ENCODE measurements at regions not wholly inside any gene's neighbourhood (a gene's known extent, or its start where the extent isn't known, plus 50 kb on each side); places are given as distances from the start of the nearest gene placed in this dataset.

- no peak for TF ChIP-seq CTCF (IDR thresholded peaks at IDR 0.05; ENCODE audit: low read depth, low read length)
- Histone ChIP-seq H3K9me3 (ENCODE audit: low read depth) (no peaks in the 10 kb centered on the region), H3K36me3 (no peaks in the 10 kb centered on the region), H3K27me3 (no peaks in the 10 kb centered on the region), H3K4me3 (no peak overlapping the region), H3K27ac (no peak overlapping the region), H3K4me1 (ENCODE audit: low read depth) (no peaks in the 10 kb centered on the region)
- DNase-seq (ENCODE audit: low read depth in 1 of 2, low spot score in 1 of 2) = peak in 1 of 2 donors; percentile 10
Observed at GRCh38 chr20:48381353-48382120, 446.3 kb downstream of the PREX1 start.

GRCh38 chr20:48380661-48381060, 447.1 kb downstream of the PREX1 start:
- H3K36me3 ChIP-seq = no peaks in the 10 kb centered on the region
- H3K9me3 ChIP-seq (ENCODE audit: low read depth) = no peaks in the 10 kb centered on the region
- no peak overlapping the region for H3K27ac ChIP-seq
- no peak overlapping the region for H3K4me3 ChIP-seq
- no peak for TF ChIP-seq CTCF (IDR thresholded peaks at IDR 0.05; ENCODE audit: low read depth, low read length)
- no peaks in the 10 kb centered on the region for H3K4me1 ChIP-seq (ENCODE audit: low read depth)
- no peak for DNase-seq (ENCODE audit: low read depth in 1 of 2, low spot score in 1 of 2)
- no peaks in the 10 kb centered on the region for H3K27me3 ChIP-seq

GRCh38 chr20:48378976-48379675, 448.7 kb downstream of the PREX1 start:
- H3K27me3 ChIP-seq = no peaks in the 10 kb centered on the region
- no peaks in the 10 kb centered on the region for H3K36me3 ChIP-seq
- no peak overlapping the region for H3K4me3 ChIP-seq
- H3K27ac ChIP-seq = no peak overlapping the region
- no peak for TF ChIP-seq CTCF (IDR thresholded peaks at IDR 0.05; ENCODE audit: low read depth, low read length)
- H3K4me1 ChIP-seq (ENCODE audit: low read depth) = no peaks in the 10 kb centered on the region
- H3K9me3 ChIP-seq (ENCODE audit: low read depth) = no peaks in the 10 kb centered on the region
- no peak for DNase-seq (ENCODE audit: low read depth in 1 of 2, low spot score in 1 of 2)

- DNase-seq (ENCODE audit: low read depth in 1 of 2, low spot score in 1 of 2) = no peak
- Histone ChIP-seq H3K4me3 (no peak overlapping the region), H3K27me3 (no peaks in the 10 kb centered on the region), H3K9me3 (ENCODE audit: low read depth) (no peaks in the 10 kb centered on the region), H3K4me1 (ENCODE audit: low read depth) (no peaks in the 10 kb centered on the region), H3K36me3 (no peaks in the 10 kb centered on the region), H3K27ac (no peak overlapping the region)
- TF ChIP-seq CTCF (IDR thresholded peaks at IDR 0.05; ENCODE audit: low read depth, low read length) = no peak
Observed at GRCh38 chr20:48377940-48378339, 449.9 kb downstream of the PREX1 start.

GRCh38 chr20:48375804-48376203, 452.0 kb downstream of the PREX1 start:
- H3K9me3 ChIP-seq (ENCODE audit: low read depth) = no peaks in the 10 kb centered on the region
- H3K27me3 ChIP-seq = no peaks in the 10 kb centered on the region
- no peak overlapping the region for H3K4me3 ChIP-seq
- no peak for DNase-seq (ENCODE audit: low read depth in 1 of 2, low spot score in 1 of 2)
- H3K4me1 ChIP-seq (ENCODE audit: low read depth) = no peaks in the 10 kb centered on the region
- no peak overlapping the region for H3K27ac ChIP-seq
- no peaks in the 10 kb centered on the region for H3K36me3 ChIP-seq
- no peak for TF ChIP-seq CTCF (IDR thresholded peaks at IDR 0.05; ENCODE audit: low read depth, low read length)
